H9 (cell line): ENCODE measurements at regions not wholly inside any gene's neighbourhood (a gene's known extent, or its start where the extent isn't known, plus 50 kb on each side); places are given as distances from the start of the nearest gene placed in this dataset.

ENCODE experiments used
- DNase-seq: peaks from one replicate; pipeline ENCODE4 v3.0.0-alpha.2; 2017
- H2AFZ ChIP-seq: one replicate; pipeline ENCODE4 v1.6.1; 2013; ENCODE audit warnings: mild to moderate bottlenecking, low read length, control low read depth, moderate library complexity
- H2AK5ac ChIP-seq: 2 replicates; pipeline ENCODE4 v1.6.1; 2013; ENCODE audit warnings: low read length, control low read depth, mixed read lengths; ENCODE audit not compliant: insufficient read length
- H2BK120ac ChIP-seq: one replicate; pipeline ENCODE4 v1.6.1; 2013; ENCODE audit warnings: low read depth, mild to moderate bottlenecking, low read length, control low read depth, inconsistent platforms; ENCODE audit not compliant: poor library complexity, severe bottlenecking
- H2BK12ac ChIP-seq: 2 replicates; pipeline ENCODE4 v1.6.1; 2013; ENCODE audit warnings: low read length, control low read depth, mixed read lengths, low read depth; ENCODE audit not compliant: insufficient read length
- H2BK15ac ChIP-seq: 2 replicates; pipeline ENCODE4 v1.6.1; 2013; ENCODE audit warnings: low read depth, low read length, control low read depth
- H2BK20ac ChIP-seq: one replicate; pipeline ENCODE4 v1.6.1; 2013; ENCODE audit warnings: low read depth, mild to moderate bottlenecking, low read length, control low read depth, inconsistent platforms; ENCODE audit not compliant: poor library complexity, severe bottlenecking
- H2BK5ac ChIP-seq: 2 replicates; pipeline ENCODE4 v1.6.1; 2013; ENCODE audit warnings: low read length, control low read depth, mixed read lengths; ENCODE audit not compliant: insufficient read length
- H3K14ac ChIP-seq: 2 replicates; pipeline ENCODE4 v1.6.1; 2013; ENCODE audit warnings: low read length, control low read depth; ENCODE audit not compliant: insufficient read depth
- H3K18ac ChIP-seq: 2 replicates; pipeline ENCODE4 v1.6.1; 2013; ENCODE audit warnings: low read depth, mild to moderate bottlenecking, mixed read lengths, low read length, control low read depth; ENCODE audit not compliant: insufficient read length
- H3K23ac ChIP-seq: 2 replicates; pipeline ENCODE4 v1.6.1; 2013; ENCODE audit warnings: low read length, control low read depth, mixed read lengths, low read depth; ENCODE audit not compliant: insufficient read length
- H3K23me2 ChIP-seq: 2 replicates; pipeline ENCODE4 v1.6.1; 2013; ENCODE audit warnings: low read depth, mild to moderate bottlenecking, mixed read lengths, low read length, control low read depth; ENCODE audit not compliant: insufficient read length, poor library complexity, severe bottlenecking
- H3K27ac ChIP-seq: 2 replicates; pipeline ENCODE4 v1.5.1; 2013; ENCODE audit warnings: low read length, control low read depth, mixed read lengths, low read depth; ENCODE audit not compliant: insufficient read length
- H3K27me3 ChIP-seq: 2 replicates; pipeline ENCODE4 v1.6.1; 2013; ENCODE audit warnings: low read length, control low read depth, inconsistent platforms; ENCODE audit not compliant: insufficient read depth
- H3K4ac ChIP-seq: 2 replicates; pipeline ENCODE4 v1.6.1; 2013; ENCODE audit warnings: low read depth, mild to moderate bottlenecking, control low read depth, inconsistent platforms, low read length, moderate library complexity
- H3K4me1 ChIP-seq: 2 replicates; pipeline ENCODE4 v1.6.1; 2013; ENCODE audit warnings: low read length, control low read depth, inconsistent platforms; ENCODE audit not compliant: insufficient read depth
- H3K4me2 ChIP-seq: 2 replicates; pipeline ENCODE4 v1.6.1; 2013; ENCODE audit warnings: low read length, control low read depth, mixed read lengths; ENCODE audit not compliant: insufficient read length, insufficient read depth
- H3K56ac ChIP-seq: 2 replicates; pipeline ENCODE4 v1.6.1; 2013; ENCODE audit warnings: low read depth, mild to moderate bottlenecking, mixed read lengths, low read length, control low read depth; ENCODE audit not compliant: insufficient read length
- H3K79me1 ChIP-seq: 2 replicates; pipeline ENCODE4 v1.6.1; 2013; ENCODE audit warnings: low read depth, mild to moderate bottlenecking, moderate library complexity, low read length, control low read depth, inconsistent platforms; ENCODE audit not compliant: insufficient read depth, poor library complexity, severe bottlenecking
- H3K79me2 ChIP-seq: 2 replicates; pipeline ENCODE4 v1.6.1; 2013; ENCODE audit warnings: low read length, control low read depth, inconsistent platforms; ENCODE audit not compliant: insufficient read depth
- H3K9ac ChIP-seq: 2 replicates; pipeline ENCODE4 v1.6.1; 2013; ENCODE audit warnings: low read length, control low read depth, mixed read lengths; ENCODE audit not compliant: insufficient read length; ENCODE audit errors: extremely low read depth
- H3K9me3 ChIP-seq: one replicate; pipeline ENCODE4 v1.6.1; 2013; ENCODE audit warnings: low read depth, low read length, inconsistent platforms; ENCODE audit not compliant: control insufficient read depth
- H3T11ph ChIP-seq: one replicate; pipeline ENCODE4 v1.6.1; 2013; ENCODE audit warnings: mild to moderate bottlenecking, low read length, control low read depth, inconsistent platforms
- H4K20me1 ChIP-seq: one replicate; pipeline ENCODE4 v1.6.1; 2013; ENCODE audit not compliant: control insufficient read depth, insufficient read length, insufficient read depth
- H4K5ac ChIP-seq: 2 replicates; pipeline ENCODE4 v1.6.1; 2013; ENCODE audit warnings: low read depth, mild to moderate bottlenecking, mixed read lengths, low read length, control low read depth; ENCODE audit not compliant: insufficient read length
- H4K8ac ChIP-seq: replicated peaks from 2 replicates; pipeline ENCODE4 v1.6.1; 2013; ENCODE audit warnings: low read length, control low read depth, mixed read lengths, low read depth; ENCODE audit not compliant: insufficient read length
- H4K91ac ChIP-seq: 2 replicates; pipeline ENCODE4 v1.6.1; 2013; ENCODE audit warnings: low read depth, mild to moderate bottlenecking, moderate library complexity, mixed read lengths, low read length, control low read depth; ENCODE audit not compliant: insufficient read length
- H3K27ac Mint-ChIP-seq, 3 experiments: 2 replicates in 2 of 3; 3 replicates in 1 of 3; pipeline ENCODE4 v1.8.0; 2020 to 2021; ENCODE audit warnings: mixed read lengths in 3 of 3, mild to moderate bottlenecking in 1 of 3, moderate library complexity in 1 of 3
- H3K27me3 Mint-ChIP-seq: 2 replicates; pipeline ENCODE4 v1.8.0; 2021; ENCODE audit warnings: low read depth, mild to moderate bottlenecking, moderate library complexity, mixed read lengths
- H3K36me3 Mint-ChIP-seq, 3 experiments: 2 replicates in 2 of 3; 3 replicates in 1 of 3; pipeline ENCODE4 v1.8.0; 2020 to 2021; ENCODE audit warnings: low read depth in 3 of 3, mixed read lengths in 3 of 3; ENCODE audit not compliant: insufficient read depth in 1 of 3
- H3K4me1 Mint-ChIP-seq, 2 experiments: 2 replicates each; pipeline ENCODE4 v1.8.0; 2020; ENCODE audit warnings: mixed read lengths in 2 of 2
- H3K4me3 Mint-ChIP-seq, 2 experiments: 2 replicates in 1 of 2; 3 replicates in 1 of 2; pipeline ENCODE4 v1.8.0; 2020 to 2021; ENCODE audit warnings: mild to moderate bottlenecking in 2 of 2, mixed read lengths in 2 of 2, moderate library complexity in 1 of 2
- H3K9me3 Mint-ChIP-seq, 2 experiments: 2 replicates in 1 of 2; 3 replicates in 1 of 2; pipeline ENCODE4 v1.8.0; 2020; ENCODE audit warnings: mild to moderate bottlenecking in 2 of 2, mixed read lengths in 2 of 2, moderate library complexity in 1 of 2
- TF ChIP-seq, protein P1 (sequence below): fragments of 200-600 bp; sonication (generic); conservative IDR thresholded peaks from 3 replicates; pipeline ENCODE4 v1.8.0; 2021; ENCODE audit warnings: antibody characterized with exemption, mild to moderate bottlenecking

DNA sequence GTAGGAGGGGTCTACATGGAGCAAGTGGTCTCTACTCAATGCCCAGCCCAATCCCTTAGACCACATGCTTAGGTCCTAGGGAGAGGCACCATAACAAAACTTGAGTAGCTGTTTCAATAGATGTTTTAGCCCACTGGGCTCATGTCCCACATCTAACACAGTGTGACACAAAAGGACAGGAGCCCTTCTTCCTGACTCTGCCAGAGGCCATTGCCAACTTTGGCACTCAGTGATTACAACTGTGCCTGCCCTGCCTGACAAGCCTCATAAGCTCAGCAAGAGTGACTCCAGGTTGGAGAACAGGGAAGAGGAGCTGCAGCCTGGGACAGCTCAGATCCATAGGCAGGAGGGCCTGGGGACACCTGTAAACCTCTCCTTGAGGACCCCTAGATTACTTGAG, 230.8 kb downstream of the ENC1 start:
- Histone ChIP-seq H3K79me2 (no peaks in the 10 kb centered on the region), H3K23me2 (no peaks in the 10 kb centered on the region), H3K14ac (no peak overlapping the region), H2BK120ac (no peak overlapping the region), H2BK12ac (no peak overlapping the region), H3K4me1 (no peaks in the 10 kb centered on the region), H3K9me3 (no peaks in the 10 kb centered on the region), H3K9ac (no peak overlapping the region), H2BK5ac (no peak overlapping the region), H2BK20ac (no peak overlapping the region), H4K5ac (no peak overlapping the region), H4K8ac (no peak overlapping the region), H3K56ac (no peak overlapping the region), H4K20me1 (no peaks in the 10 kb centered on the region), H3K79me1 (no peaks in the 10 kb centered on the region), H2AFZ (no peak overlapping the region), H3K23ac (peak overlapping the region; percentile 27), H3K27ac (no peak overlapping the region), H2BK15ac (no peak overlapping the region; the same call in 1 of the 2 replicates), H3K4me2 (no peak overlapping the region), H4K91ac (no peak overlapping the region), H3K4ac (no peak overlapping the region), H3K27me3 (no peaks in the 10 kb centered on the region), H3K18ac (no peak overlapping the region), H2AK5ac (no peak overlapping the region), H3T11ph (no peak overlapping the region)
- TF ChIP-seq, protein P1, sequence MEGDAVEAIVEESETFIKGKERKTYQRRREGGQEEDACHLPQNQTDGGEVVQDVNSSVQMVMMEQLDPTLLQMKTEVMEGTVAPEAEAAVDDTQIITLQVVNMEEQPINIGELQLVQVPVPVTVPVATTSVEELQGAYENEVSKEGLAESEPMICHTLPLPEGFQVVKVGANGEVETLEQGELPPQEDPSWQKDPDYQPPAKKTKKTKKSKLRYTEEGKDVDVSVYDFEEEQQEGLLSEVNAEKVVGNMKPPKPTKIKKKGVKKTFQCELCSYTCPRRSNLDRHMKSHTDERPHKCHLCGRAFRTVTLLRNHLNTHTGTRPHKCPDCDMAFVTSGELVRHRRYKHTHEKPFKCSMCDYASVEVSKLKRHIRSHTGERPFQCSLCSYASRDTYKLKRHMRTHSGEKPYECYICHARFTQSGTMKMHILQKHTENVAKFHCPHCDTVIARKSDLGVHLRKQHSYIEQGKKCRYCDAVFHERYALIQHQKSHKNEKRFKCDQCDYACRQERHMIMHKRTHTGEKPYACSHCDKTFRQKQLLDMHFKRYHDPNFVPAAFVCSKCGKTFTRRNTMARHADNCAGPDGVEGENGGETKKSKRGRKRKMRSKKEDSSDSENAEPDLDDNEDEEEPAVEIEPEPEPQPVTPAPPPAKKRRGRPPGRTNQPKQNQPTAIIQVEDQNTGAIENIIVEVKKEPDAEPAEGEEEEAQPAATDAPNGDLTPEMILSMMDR: no peak
- no peak for DNase-seq
- Mint-ChIP-seq H3K36me3 (no peaks in the 10 kb centered on the region), H3K4me1 (peaks cover 7 to 10% of the 10 kb centered on the region in 2 experiments), H3K27me3 (peaks cover 5% of the 10 kb centered on the region; the same call in 1 of the 2 replicates), H3K9me3 (no peaks in the 10 kb centered on the region), H3K27ac (peak overlapping the region in 1 of 3 experiments; percentile 61; a peak in 1 of 7 replicates), H3K4me3 (no peak overlapping the region)
